SK-N-SH (cell line): ENCODE measurements at regions not wholly inside any gene's neighbourhood (a gene's known extent, or its start where the extent isn't known, plus 50 kb on each side); places are given as distances from the start of the nearest gene placed in this dataset.

ENCODE experiments used
- CHD2 ChIP-seq: fragments of 150-350 bp; IDR thresholded peaks from 2 replicates; pipeline ENCODE4 v1.6.1; 2018; ENCODE audit warnings: low read length; ENCODE audit not compliant: partially characterized antibody
- CTCF ChIP-seq: fragments of 200-600 bp; sonication (generic); IDR thresholded peaks from 2 replicates; pipeline ENCODE4 v1.6.1; 2017; ENCODE audit warnings: antibody characterized with exemption, mild to moderate bottlenecking, moderate library complexity
- EP300 ChIP-seq, 2 experiments: IDR thresholded peaks; 2 replicates each; pipeline versions ENCODE4 v1.4.0 to v1.6.1; 2012; ENCODE audit warnings: borderline replicate concordance in 1 of 2, low read depth in 1 of 2, low read length in 1 of 2
- MAX ChIP-seq: IDR thresholded peaks from 2 replicates; pipeline ENCODE4 v1.4.0; 2012; ENCODE audit warnings: low read depth
- NFIC ChIP-seq: IDR thresholded peaks from 2 replicates; pipeline ENCODE4 v1.4.0; 2012; ENCODE audit warnings: borderline replicate concordance
- POLR2AphosphoS5 ChIP-seq: IDR thresholded peaks from 2 replicates; pipeline ENCODE4 v1.6.1; 2012; ENCODE audit warnings: low read depth, low read length
- RXRA ChIP-seq: IDR thresholded peaks from 2 replicates; pipeline ENCODE4 v1.4.0; 2012; ENCODE audit warnings: low read depth, mild to moderate bottlenecking, borderline replicate concordance

- no peak for TF ChIP-seq MAX
- no peak for TF ChIP-seq POLR2AphosphoS5
- no peak for TF ChIP-seq RXRA
- TF ChIP-seq CHD2: no peak
- no peak for TF ChIP-seq EP300 (IDR thresholded peaks at IDR 0.05; ENCODE audit: borderline replicate concordance in 1 of 2, low read depth in 1 of 2, low read length in 1 of 2)
- no peak for TF ChIP-seq NFIC
- TF ChIP-seq CTCF: no peak
These were observed 144.2 kb downstream of the PTPRU start for GRCh38 chr1:29380532-29380931.
